Mucosa of descending colon (tissue), 3 donors: ENCODE measurements at regions not wholly inside any gene's neighbourhood (a gene's known extent, or its start where the extent isn't known, plus 50 kb on each side); places are given as distances from the start of the nearest gene placed in this dataset.

Source experiments
- ATAC-seq: fragments of 200-7000 bp; cut with Tn5 transposase; one replicate; pipeline ENCODE4 v1.9.1; 2020; ENCODE audit warnings: mild to moderate bottlenecking, moderate library complexity
- DNase-seq, 3 donors: peaks; one replicate each; pipeline ENCODE4 v3.0.0-alpha.2; 2020
- H3K36me3 ChIP-seq: fragments of 200-600 bp; one replicate; pipeline ENCODE4 v1.8.0; 2021; ENCODE audit warnings: low read depth, mild to moderate bottlenecking
- H3K4me1 ChIP-seq: fragments of 200-600 bp; one replicate; pipeline ENCODE4 v1.8.0; 2021; ENCODE audit warnings: low read depth, mild to moderate bottlenecking
- H3K4me3 ChIP-seq: fragments of 200-600 bp; one replicate; pipeline ENCODE4 v1.8.0; 2021; ENCODE audit warnings: mild to moderate bottlenecking
- H3K9me3 ChIP-seq: fragments of 200-600 bp; one replicate; pipeline ENCODE4 v1.8.0; 2021; ENCODE audit warnings: mild to moderate bottlenecking
- CTCF ChIP-seq: fragments of 200-600 bp; IDR thresholded peaks from one replicate; pipeline ENCODE4 v1.8.0; 2022; ENCODE audit warnings: antibody characterized with exemption, mild to moderate bottlenecking
- intact Hi-C, 2 donors: fragments of 100-400 bp; cut with DNase I in 1 of 2; cut with micrococcal nuclease in 1 of 2; formaldehyde crosslinking; loops; one replicate each; pipeline versions ENCODE4 v1.11.0 to v1.11.1; 2022; cut with DNase I, micrococcal nuclease
- donor health status: DM: no; HTN: no; CAD: no; lungs with moderate emphysema.
- donor health status: DM: no; HTN: no; CAD: no.
- donor health status: DM: no; HTN: yes; CAD: no.

- no peak for DNase-seq
- ATAC-seq: no peak
- no peak overlapping the region for H3K4me3 ChIP-seq
- H3K36me3 ChIP-seq: no peaks in the 10 kb centered on the region
- intact Hi-C loops: no loop called here
- no peak for TF ChIP-seq CTCF
- H3K9me3 ChIP-seq: no peaks in the 10 kb centered on the region
- H3K4me1 ChIP-seq: no peaks in the 10 kb centered on the region
These were observed 511.9 kb upstream of the TNP1 start for GRCh38 chr2:217371781-217372213.

GRCh38 chr2:217370391-217370790 is 510.5 kb upstream of the TNP1 start:
- intact Hi-C loops: no loop called here
- H3K4me3 ChIP-seq: no peak overlapping the region
- TF ChIP-seq CTCF: no peak
- DNase-seq (no peak), ATAC-seq (no peak)
- H3K4me1 ChIP-seq: no peaks in the 10 kb centered on the region
- no peaks in the 10 kb centered on the region for H3K9me3 ChIP-seq
- no peaks in the 10 kb centered on the region for H3K36me3 ChIP-seq

GRCh38 chr2:217367464-217367863 is 507.6 kb upstream of the TNP1 start:
- no peak for ATAC-seq
- intact Hi-C loops: no loop called here
- Histone ChIP-seq H3K9me3 (no peaks in the 10 kb centered on the region), H3K36me3 (no peaks in the 10 kb centered on the region), H3K4me3 (no peak overlapping the region), H3K4me1 (no peaks in the 10 kb centered on the region)
- TF ChIP-seq CTCF: no peak
- no peak for DNase-seq

- ATAC-seq (no peak), DNase-seq (no peak)
- no peaks in the 10 kb centered on the region for H3K9me3 ChIP-seq
- no peak for TF ChIP-seq CTCF
- intact Hi-C loops: no loop called here
- H3K4me3 ChIP-seq: no peak overlapping the region
- H3K36me3 ChIP-seq: no peaks in the 10 kb centered on the region
- no peaks in the 10 kb centered on the region for H3K4me1 ChIP-seq
These were observed 507.1 kb upstream of the TNP1 start for GRCh38 chr2:217366966-217367365.

GRCh38 chr2:217366266-217366895 is 506.5 kb upstream of the TNP1 start:
- TF ChIP-seq CTCF: no peak
- ATAC-seq: no peak
- H3K9me3 ChIP-seq: no peaks in the 10 kb centered on the region
- no peak for DNase-seq
- intact Hi-C loops: no loop called here
- H3K4me3 ChIP-seq: no peak overlapping the region
- H3K36me3 ChIP-seq: no peaks in the 10 kb centered on the region
- H3K4me1 ChIP-seq: no peaks in the 10 kb centered on the region

GRCh38 chr2:217365656-217366055 is 505.8 kb upstream of the TNP1 start:
- Histone ChIP-seq H3K4me1 (no peaks in the 10 kb centered on the region), H3K36me3 (no peaks in the 10 kb centered on the region), H3K9me3 (no peaks in the 10 kb centered on the region), H3K4me3 (no peak overlapping the region)
- ATAC-seq: no peak
- intact Hi-C loops: no loop called here
- no peak for DNase-seq
- TF ChIP-seq CTCF: no peak
